GM12873 (cell line): ENCODE measurements at regions not wholly inside any gene's neighbourhood (a gene's known extent, or its start where the extent isn't known, plus 50 kb on each side); places are given as distances from the start of the nearest gene placed in this dataset.

Experiments
- CTCF ChIP-seq: IDR thresholded peaks from 2 replicates; pipeline ENCODE4 v1.5.1; 2012; ENCODE audit warnings: low read depth, mild to moderate bottlenecking, moderate library complexity, low read length, control low read depth; ENCODE audit not compliant: insufficient read depth; ENCODE audit errors: missing control alignments

DNA sequence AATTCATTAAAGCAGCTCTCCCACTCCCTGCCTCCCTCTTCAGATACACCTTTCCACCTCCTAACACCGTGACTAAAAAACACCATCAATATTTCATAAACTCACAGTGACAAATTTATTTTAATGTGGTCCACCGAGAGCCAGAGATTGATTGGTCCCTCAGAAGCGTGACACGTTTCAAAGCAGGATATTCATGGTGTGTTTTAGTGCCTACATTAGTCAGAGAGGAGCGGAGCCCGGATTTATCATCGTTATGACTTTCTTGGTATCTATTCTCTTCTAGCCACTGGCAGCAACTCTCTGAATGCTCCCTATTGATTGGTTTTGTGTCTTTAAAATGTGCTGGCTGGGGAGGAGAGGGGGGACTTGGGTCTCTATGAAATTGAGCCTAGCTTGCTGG lies 265.3 kb downstream of the DHX35 start:
- no peak for TF ChIP-seq CTCF

GRCh38 chr20:39225978-39226377 lies 263.8 kb downstream of the DHX35 start:
- no peak for TF ChIP-seq CTCF

DNA sequence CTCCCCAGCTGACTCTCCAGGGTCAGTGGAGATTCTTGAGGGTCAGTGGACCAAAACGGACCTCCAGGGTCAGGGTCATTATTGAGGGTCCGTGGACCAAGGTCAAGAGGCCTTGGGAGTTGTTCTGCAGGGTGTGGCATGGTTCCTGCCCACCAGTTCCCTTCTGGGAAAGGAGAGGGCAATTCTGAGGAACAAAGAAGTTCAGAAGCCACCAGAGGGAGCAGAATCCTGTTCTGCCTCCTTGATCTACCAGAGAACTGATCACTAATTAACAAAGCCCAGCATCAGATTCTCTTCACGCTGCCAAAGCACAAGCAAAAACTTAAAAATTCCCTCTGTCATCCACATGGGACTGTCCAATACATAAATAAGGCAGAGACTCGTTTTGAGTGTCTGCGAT lies 263.4 kb downstream of the DHX35 start:
- TF ChIP-seq CTCF, result no peak

GRCh38 chr20:39222101-39222500 lies 260.0 kb downstream of the DHX35 start:
- TF ChIP-seq CTCF, result no peak

DNA sequence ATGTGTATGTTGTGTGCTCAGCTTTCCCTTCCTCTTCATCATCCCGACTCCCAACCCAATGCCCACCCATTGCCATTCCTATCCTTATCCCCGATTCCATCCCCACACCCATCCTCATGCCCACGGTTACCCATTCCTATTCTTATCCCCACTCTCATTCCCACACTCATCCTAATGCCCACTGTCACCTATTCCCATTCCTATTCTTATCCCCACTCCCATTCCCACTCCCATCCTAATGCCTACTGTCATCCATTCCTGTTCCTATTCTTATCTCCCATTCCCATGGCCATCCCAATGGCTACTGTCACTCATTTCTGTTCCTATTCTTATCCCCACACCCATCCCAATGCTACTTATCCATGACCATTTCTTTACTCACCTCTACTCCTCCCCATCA lies 254.1 kb downstream of the DHX35 start:
- TF ChIP-seq CTCF, result no peak

- no peak for TF ChIP-seq CTCF
These were observed 252.7 kb downstream of the DHX35 start for GRCh38 chr20:39214828-39215227.

DNA sequence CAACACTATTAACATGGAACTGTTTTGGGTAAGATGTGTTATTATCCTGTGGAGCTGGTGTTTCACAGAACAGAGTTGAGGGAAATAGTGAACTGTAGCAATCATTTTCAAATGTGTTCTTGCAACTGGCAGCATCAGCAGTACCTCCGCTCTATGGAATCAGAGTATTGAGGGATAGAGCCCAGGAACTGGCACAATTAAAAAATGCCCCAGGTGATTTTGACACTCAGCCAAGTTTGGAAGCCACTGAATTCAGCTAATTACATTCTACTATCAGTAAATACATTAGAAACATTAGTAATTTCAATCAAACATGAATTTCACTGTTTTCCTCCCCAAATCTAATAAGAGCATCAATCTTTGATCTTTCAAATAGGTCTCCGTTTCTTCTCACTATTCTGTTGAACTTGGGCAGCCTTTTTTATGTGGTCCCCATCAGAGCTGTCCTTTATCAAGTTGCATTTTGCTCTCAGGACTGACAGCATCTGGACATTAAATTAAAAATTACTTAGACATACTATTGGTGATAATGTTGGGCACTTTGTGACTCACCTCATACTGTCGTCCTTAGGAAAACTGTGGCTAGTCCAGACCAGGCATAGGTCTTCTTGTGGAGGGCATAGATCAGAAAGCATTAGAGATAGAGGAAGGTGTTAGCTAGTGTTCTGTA lies 251.5 kb downstream of the DHX35 start:
- no peak for TF ChIP-seq CTCF
